ENCODE measurements at regions not wholly inside any gene's neighbourhood (a gene's known extent, or its start where the extent isn't known, plus 50 kb on each side); places are given as distances from the start of the nearest gene placed in this dataset.
"Not testable (repeated sequence)": the region's sequence is repeated elsewhere in the genome, so short reads cannot be mapped to it uniquely, and the experiment has no call there.

- no peak overlapping the region for H3K4me3 ChIP-seq
- H3K9ac ChIP-seq (ENCODE audit: insufficient read length), result no peak overlapping the region
- peaks cover 9% of the 10 kb centered on the region; the same call in 1 of the 2 replicates for H3K36me3 ChIP-seq (ENCODE audit: insufficient read depth, low read length)
- no peak overlapping the region for H3K27ac ChIP-seq
- H3K9me3 ChIP-seq (ENCODE audit: low read depth, low read length), result no peaks in the 10 kb centered on the region
- no peak for DNase-seq (ENCODE audit: low read depth, low spot score)
- TF ChIP-seq POLR2AphosphoS5 (IDR thresholded peaks at IDR 0.05; ENCODE audit: borderline replicate concordance, low read depth, low read length) (no peak), EZH2 (IDR thresholded peaks at IDR 0.05) (no peak), FOXP2 (optimal IDR thresholded peaks at IDR 0.05; ENCODE audit: control extremely low read depth, extremely low read length, insufficient read depth) (no peak)
These were observed 98.5 kb upstream of the GRK3 start for GRCh38 chr22:25465949-25466348.

- TF ChIP-seq FOXP2 (optimal IDR thresholded peaks at IDR 0.05; ENCODE audit: control extremely low read depth, extremely low read length, insufficient read depth) (no peak), EZH2 (IDR thresholded peaks at IDR 0.05) (no peak)
- no peak overlapping the region for H3K4me3 ChIP-seq
- no peak overlapping the region for H3K27ac ChIP-seq
- no peak for DNase-seq (ENCODE audit: low read depth, low spot score)
- no peaks in the 10 kb centered on the region for H3K9me3 ChIP-seq (ENCODE audit: low read depth, low read length)
- H3K9ac ChIP-seq (ENCODE audit: insufficient read length), result no peak overlapping the region
- peaks cover under 1% of the 10 kb centered on the region; the same call in 1 of the 2 replicates for H3K36me3 ChIP-seq (ENCODE audit: insufficient read depth, low read length)
These were observed 92.1 kb upstream of the GRK3 start for GRCh38 chr22:25472382-25472781.

GRCh38 chr22:25475257-25476022 is 89.0 kb upstream of the GRK3 start:
- H3K4me3 ChIP-seq, result no peak overlapping the region
- no peak overlapping the region for H3K9ac ChIP-seq (ENCODE audit: insufficient read length)
- DNase-seq (ENCODE audit: low read depth, low spot score), result no peak
- peaks cover 3% of the 10 kb centered on the region; the same call in 1 of the 2 replicates for H3K36me3 ChIP-seq (ENCODE audit: insufficient read depth, low read length)
- H3K27ac ChIP-seq, result no peak overlapping the region
- no peak for TF ChIP-seq POLR2AphosphoS5 (IDR thresholded peaks at IDR 0.05; ENCODE audit: borderline replicate concordance, low read depth, low read length)
- TF ChIP-seq EZH2 (IDR thresholded peaks at IDR 0.05), result no peak
- no peak for TF ChIP-seq FOXP2 (optimal IDR thresholded peaks at IDR 0.05; ENCODE audit: control extremely low read depth, extremely low read length, insufficient read depth)
- no peaks in the 10 kb centered on the region for H3K9me3 ChIP-seq (ENCODE audit: low read depth, low read length)

- Histone ChIP-seq H3K9ac (ENCODE audit: insufficient read length) (no peak overlapping the region), H3K4me3 (no peak overlapping the region), H3K27ac (no peak overlapping the region), H3K9me3 (ENCODE audit: low read depth, low read length) (no peaks in the 10 kb centered on the region), H3K36me3 (ENCODE audit: insufficient read depth, low read length) (peaks cover 12% of the 10 kb centered on the region; the same call in 1 of the 2 replicates)
- TF ChIP-seq FOXP2 (optimal IDR thresholded peaks at IDR 0.05; ENCODE audit: control extremely low read depth, extremely low read length, insufficient read depth) (no peak), EZH2 (IDR thresholded peaks at IDR 0.05) (no peak)
- no peak for DNase-seq (ENCODE audit: low read depth, low spot score)
These were observed 87.1 kb upstream of the GRK3 start for GRCh38 chr22:25477358-25477757.

GRCh38 chr22:25478111-25478510 is 86.4 kb upstream of the GRK3 start:
- no peak for DNase-seq (ENCODE audit: low read depth, low spot score)
- no peaks in the 10 kb centered on the region for H3K9me3 ChIP-seq (ENCODE audit: low read depth, low read length)
- H3K27ac ChIP-seq, result no peak overlapping the region
- H3K4me3 ChIP-seq, result no peak overlapping the region
- TF ChIP-seq EZH2 (IDR thresholded peaks at IDR 0.05) (no peak), POLR2AphosphoS5 (IDR thresholded peaks at IDR 0.05; ENCODE audit: borderline replicate concordance, low read depth, low read length) (no peak), FOXP2 (optimal IDR thresholded peaks at IDR 0.05; ENCODE audit: control extremely low read depth, extremely low read length, insufficient read depth) (no peak)
- H3K9ac ChIP-seq (ENCODE audit: insufficient read length), result no peak overlapping the region
- H3K36me3 ChIP-seq (ENCODE audit: insufficient read depth, low read length), result peaks cover 12% of the 10 kb centered on the region; the same call in 1 of the 2 replicates

- no peak for TF ChIP-seq POLR2AphosphoS5 (IDR thresholded peaks at IDR 0.05; ENCODE audit: borderline replicate concordance, low read depth, low read length)
- TF ChIP-seq EZH2 (IDR thresholded peaks at IDR 0.05), result no peak
- TF ChIP-seq FOXP2 (optimal IDR thresholded peaks at IDR 0.05; ENCODE audit: control extremely low read depth, extremely low read length, insufficient read depth), result no peak
- Histone ChIP-seq H3K9me3 (ENCODE audit: low read depth, low read length) (no peaks in the 10 kb centered on the region), H3K9ac (ENCODE audit: insufficient read length) (no peak overlapping the region), H3K4me3 (no peak overlapping the region), H3K36me3 (ENCODE audit: insufficient read depth, low read length) (peaks cover 12% of the 10 kb centered on the region; the same call in 1 of the 2 replicates), H3K27ac (no peak overlapping the region)
- DNase-seq (ENCODE audit: low read depth, low spot score), result no peak
These were observed 85.9 kb upstream of the GRK3 start for GRCh38 chr22:25478528-25478927.

- H3K27ac ChIP-seq; H3K9me3 ChIP-seq (ENCODE audit: low read depth, low read length); H3K9ac ChIP-seq (ENCODE audit: insufficient read length); DNase-seq (ENCODE audit: low read depth, low spot score); H3K4me3 ChIP-seq: not testable (repeated sequence)
- peaks cover 20% of the 10 kb centered on the region; the same call in 1 of the 2 replicates for H3K36me3 ChIP-seq (ENCODE audit: insufficient read depth, low read length)
These were observed 83.6 kb upstream of the GRK3 start for GRCh38 chr22:25480868-25481267.

- Histone ChIP-seq H3K9ac (ENCODE audit: insufficient read length) (no peak overlapping the region), H3K9me3 (ENCODE audit: low read depth, low read length) (no peaks in the 10 kb centered on the region), H3K36me3 (ENCODE audit: insufficient read depth, low read length) (peaks cover 20% of the 10 kb centered on the region; the same call in 1 of the 2 replicates), H3K27ac (no peak overlapping the region), H3K4me3 (no peak overlapping the region)
- DNase-seq (ENCODE audit: low read depth, low spot score), result no peak
- TF ChIP-seq EZH2 (IDR thresholded peaks at IDR 0.05), result no peak
- no peak for TF ChIP-seq FOXP2 (optimal IDR thresholded peaks at IDR 0.05; ENCODE audit: control extremely low read depth, extremely low read length, insufficient read depth)
- no peak for TF ChIP-seq POLR2AphosphoS5 (IDR thresholded peaks at IDR 0.05; ENCODE audit: borderline replicate concordance, low read depth, low read length)
These were observed 82.2 kb upstream of the GRK3 start for GRCh38 chr22:25482091-25482760.
